K562 (cell line): ENCODE measurements at regions not wholly inside any gene's neighbourhood (a gene's known extent, or its start where the extent isn't known, plus 50 kb on each side); places are given as distances from the start of the nearest gene placed in this dataset.

ENCODE experiments used
- ATAC-seq: fragments of 200-7000 bp; cut with Tn5 transposase; 3 replicates; pipeline ENCODE4 v1.9.1; 2020; ENCODE audit warnings: moderate library complexity
- BruUV-seq: library from RNA; stranded (reverse); fragments of 400-500 nt; replicated peaks from 2 replicates; lab custom pipeline; 2021; lab: Mats Ljungman, UMichigan
- CTCF ChIA-PET: fragments of 300-600 bp; formaldehyde crosslinking; extraction: SDS; loops from one replicate; lab custom pipeline; 2021; ENCODE audit warnings: low intra/inter-chr PET ratio; lab: Yijun Ruan, JAX
- POLR2A ChIA-PET: fragments of 300-600, 350-650 bp; sonication (Branson Sonifier 250); formaldehyde crosslinking; extraction: SDS; loops from one replicate; lab custom pipeline; 2021; ENCODE audit warnings: antibody characterized with exemption, inconsistent platforms; lab: Yijun Ruan, JAX
- DNase-seq, 4 experiments: peaks; one replicate each; pipeline versions ENCODE4 v3.0.0 to v3.0.0-alpha.2; 2011 to 2018; ENCODE audit warnings: low spot score in 3 of 4, mixed read lengths in 3 of 4; ENCODE audit errors: extremely low read depth in 1 of 4
- FAIRE-seq: peaks from 2 replicates; lab custom pipeline; 2011; peaks lifted over from hg19 to GRCh38; lab: Jason Lieb, UNC
- H2AFZ ChIP-seq: 2 replicates; pipeline ENCODE4 v1.6.0; 2011; ENCODE audit warnings: low read depth, low read length, control low read depth, inconsistent platforms
- H3K27ac ChIP-seq: fragments of 200-600 bp; 3 replicates; pipeline ENCODE4 v1.8.0; 2011; ENCODE audit warnings: low read depth, mild to moderate bottlenecking, control low read depth, inconsistent platforms, low read length, moderate library complexity, mixed read lengths; ENCODE audit errors: extremely low read depth
- H3K27me3 ChIP-seq, 2 experiments: fragments of 300-600 bp in 1 of 2; 2 replicates in 1 of 2; 3 replicates in 1 of 2; pipeline versions ENCODE4 v1.6.0 to v1.8.0; 2011; ENCODE audit warnings: inconsistent platforms in 2 of 2, low read length in 2 of 2, mild to moderate bottlenecking in 1 of 2, mixed read lengths in 1 of 2, moderate library complexity in 1 of 2; ENCODE audit not compliant: control insufficient read depth in 2 of 2, insufficient read depth in 2 of 2
- H3K36me3 ChIP-seq: fragments of 300-600 bp; 3 replicates; pipeline ENCODE4 v1.8.0; 2011; ENCODE audit warnings: mild to moderate bottlenecking, low read length, inconsistent platforms; ENCODE audit not compliant: control insufficient read depth, insufficient read depth
- H3K4me1 ChIP-seq, 2 experiments: fragments of 200-600 bp in 1 of 2; replicated peaks in 1 of 2; 2 replicates in 1 of 2; 3 replicates in 1 of 2; pipeline versions ENCODE4 v1.5.1 to v1.8.0; 2011; ENCODE audit warnings: inconsistent platforms in 2 of 2, low read length in 2 of 2, mild to moderate bottlenecking in 1 of 2, mixed read lengths in 1 of 2, moderate library complexity in 1 of 2; ENCODE audit not compliant: control insufficient read depth in 2 of 2, insufficient read depth in 2 of 2
- H3K4me2 ChIP-seq: 2 replicates; pipeline ENCODE4 v1.6.1; 2011; ENCODE audit warnings: low read length, control low read depth, inconsistent platforms, mixed read lengths; ENCODE audit not compliant: insufficient read depth
- H3K4me3 ChIP-seq: fragments of 200-600 bp; sonication (generic), shearing (Covaris generic); 2 replicates; pipeline ENCODE4 v1.5.1; 2016; ENCODE audit warnings: control low read depth, inconsistent platforms
- H3K79me2 ChIP-seq: fragments of 200-600 bp; 3 replicates; pipeline ENCODE4 v1.8.0; 2011; ENCODE audit warnings: low read length, inconsistent platforms; ENCODE audit not compliant: control insufficient read depth, insufficient read depth
- H3K9ac ChIP-seq, 2 experiments: 2 replicates each; pipeline versions ENCODE4 v1.6.0 to v1.6.1; 2011; ENCODE audit warnings: low read depth in 2 of 2, low read length in 2 of 2, control low read depth in 1 of 2, inconsistent platforms in 1 of 2, mild to moderate bottlenecking in 1 of 2, mixed read lengths in 1 of 2; ENCODE audit not compliant: insufficient read depth in 1 of 2
- H3K9me1 ChIP-seq: one replicate; pipeline ENCODE4 v1.6.0; 2011; ENCODE audit warnings: inconsistent platforms, mild to moderate bottlenecking, low read length, moderate library complexity; ENCODE audit not compliant: control insufficient read depth, insufficient read depth
- H3K9me3 ChIP-seq: replicated peaks from 2 replicates; pipeline ENCODE4 v1.5.1; 2011; ENCODE audit warnings: low read depth, low read length, inconsistent platforms; ENCODE audit not compliant: control insufficient read depth, insufficient read depth
- H4K20me1 ChIP-seq: replicated peaks from 2 replicates; pipeline ENCODE4 v1.6.1; 2011; ENCODE audit warnings: low read length, inconsistent platforms, mixed read lengths; ENCODE audit not compliant: control insufficient read depth, insufficient read depth
- FOXJ2 ChIP-seq: fragments of 200-800 bp; sonication (Bioruptor generic); IDR thresholded peaks from 2 replicates; pipeline ENCODE4 v1.6.1; 2016; ENCODE audit warnings: missing genetic modification characterization, missing compliant biosample characterization
- SREBF2 ChIP-seq: sonication (generic); formaldehyde crosslinking; IDR thresholded peaks from 2 replicates; pipeline ENCODE4 v1.4.0; 2020; ENCODE audit warnings: mild to moderate bottlenecking, missing genetic modification reagents
- THRAP3 ChIP-seq: fragments of 450-650 bp; IDR thresholded peaks from 2 replicates; pipeline ENCODE4 v1.6.1; 2016; ENCODE audit warnings: mild to moderate bottlenecking, inconsistent platforms, borderline replicate concordance
- TOE1 ChIP-seq, 2 experiments: fragments of 450-650 bp in 1 of 2; sonication (generic) in 1 of 2; formaldehyde crosslinking in 1 of 2; IDR thresholded peaks; 2 replicates each; pipeline versions ENCODE4 v1.7.1 to v1.8.0; 2016 to 2022; ENCODE audit warnings: borderline replicate concordance in 2 of 2, mild to moderate bottlenecking in 2 of 2, antibody characterized with exemption in 1 of 2, inconsistent platforms in 1 of 2, low read depth in 1 of 2, missing genetic modification reagents in 1 of 2, moderate library complexity in 1 of 2
- U2AF1 ChIP-seq: fragments of 200-400 bp; formaldehyde crosslinking; optimal IDR thresholded peaks from 2 replicates; pipeline ENCODE3; 2017; ENCODE audit warnings: mild to moderate bottlenecking, low read depth, low read length, moderate library complexity
- in situ Hi-C: fragments of 300-500 bp; cut with MboI; formaldehyde crosslinking; loops from 4 replicates; pipeline ENCODE4 v1.15.0; 2018; ENCODE audit warnings: inconsistent platforms, mixed read lengths
- intact Hi-C: fragments of 100-400 bp; cut with micrococcal nuclease; formaldehyde crosslinking; loops from 2 replicates; pipeline ENCODE4 v1.14.2; 2022
- TF ChIP-seq, protein P1 (sequence below): fragments of 250-450 bp; sonication (Bioruptor Pico); IDR thresholded peaks from 2 replicates; pipeline ENCODE4 v1.9.0; 2021; ENCODE audit warnings: mild to moderate bottlenecking, inconsistent platforms

DNA sequence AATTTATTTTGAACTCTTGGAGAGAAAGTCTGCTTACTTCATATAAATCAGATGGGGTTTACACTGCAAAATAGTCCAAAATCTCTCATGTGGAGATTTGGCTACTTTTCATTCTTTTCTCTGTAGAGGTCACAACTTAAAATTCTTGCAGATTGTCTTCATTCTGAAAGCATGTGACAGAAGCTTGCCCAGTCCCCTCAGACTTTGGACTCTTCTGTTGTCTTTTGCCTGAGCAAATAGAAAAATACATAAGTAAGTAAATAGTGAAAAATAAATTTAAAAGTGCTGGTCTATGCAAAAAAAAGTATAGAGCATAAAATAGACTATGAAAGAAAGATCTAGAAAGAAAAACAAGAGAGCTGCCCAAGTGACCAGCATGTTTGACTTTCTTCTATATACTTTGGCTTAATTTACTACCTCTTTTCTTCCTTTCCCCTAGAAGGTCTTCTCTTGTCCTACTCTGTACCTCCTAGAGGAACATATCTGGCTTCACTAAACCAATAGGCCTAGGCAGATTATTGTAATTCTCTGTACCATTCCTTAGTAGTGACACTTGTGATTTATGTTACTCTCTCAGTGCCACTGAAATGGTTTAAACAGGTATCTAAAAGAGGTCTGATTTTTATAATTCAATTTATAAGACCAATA is 260.9 kb downstream of the TENT5A start:
- Histone ChIP-seq H2AFZ (no peak overlapping the region), H3K4me2 (no peak overlapping the region), H3K79me2 (no peaks in the 10 kb centered on the region), H3K9me3 (0 out of 2 replicates have a peak, but pooled peaks cover 2% of the 10 kb centered on the region), H3K27me3 (no peaks in the 10 kb centered on the region), H4K20me1 (no peaks in the 10 kb centered on the region), H3K36me3 (no peaks in the 10 kb centered on the region), H3K9ac (no peak overlapping the region), H3K4me1 (no peaks in the 10 kb centered on the region), H3K9me1 (no peaks in the 10 kb centered on the region), H3K4me3 (no peak overlapping the region), H3K27ac (no peak overlapping the region)
- FAIRE-seq, result no peak
- no peak for ATAC-seq
- ChIA-PET POLR2A (no interaction called here), CTCF (no interaction called here)
- BruUV-seq, result no TSS peak
- DNase-seq, result no peak
- intact Hi-C loops, result no loop called here
- no peak for TF ChIP-seq FOXJ2 (tag)
- TF ChIP-seq THRAP3, result no peak
- no peak for TF ChIP-seq TOE1 (IDR thresholded peaks at IDR 0.05; ENCODE audit: borderline replicate concordance)
- no peak for TF ChIP-seq TOE1 (CRISPR knock-in tag; IDR thresholded peaks at IDR 0.05; ENCODE audit: borderline replicate concordance, low read depth)
- no peak for TF ChIP-seq U2AF1
- no peak for TF ChIP-seq SREBF2
- TF ChIP-seq, protein P1, sequence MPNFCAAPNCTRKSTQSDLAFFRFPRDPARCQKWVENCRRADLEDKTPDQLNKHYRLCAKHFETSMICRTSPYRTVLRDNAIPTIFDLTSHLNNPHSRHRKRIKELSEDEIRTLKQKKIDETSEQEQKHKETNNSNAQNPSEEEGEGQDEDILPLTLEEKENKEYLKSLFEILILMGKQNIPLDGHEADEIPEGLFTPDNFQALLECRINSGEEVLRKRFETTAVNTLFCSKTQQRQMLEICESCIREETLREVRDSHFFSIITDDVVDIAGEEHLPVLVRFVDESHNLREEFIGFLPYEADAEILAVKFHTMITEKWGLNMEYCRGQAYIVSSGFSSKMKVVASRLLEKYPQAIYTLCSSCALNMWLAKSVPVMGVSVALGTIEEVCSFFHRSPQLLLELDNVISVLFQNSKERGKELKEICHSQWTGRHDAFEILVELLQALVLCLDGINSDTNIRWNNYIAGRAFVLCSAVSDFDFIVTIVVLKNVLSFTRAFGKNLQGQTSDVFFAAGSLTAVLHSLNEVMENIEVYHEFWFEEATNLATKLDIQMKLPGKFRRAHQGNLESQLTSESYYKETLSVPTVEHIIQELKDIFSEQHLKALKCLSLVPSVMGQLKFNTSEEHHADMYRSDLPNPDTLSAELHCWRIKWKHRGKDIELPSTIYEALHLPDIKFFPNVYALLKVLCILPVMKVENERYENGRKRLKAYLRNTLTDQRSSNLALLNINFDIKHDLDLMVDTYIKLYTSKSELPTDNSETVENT, result no peak
- TF ChIP-seq, all 486 proteins: peak for 0
- in situ Hi-C loops, result loop anchor here (10.0 kb wide), 1 partner anchor 1293 kb away; no protein-coding TSS in a partner anchor
